ENCODE measurements at regions not wholly inside any gene's neighbourhood (a gene's known extent, or its start where the extent isn't known, plus 50 kb on each side); places are given as distances from the start of the nearest gene placed in this dataset.
"Not testable (repeated sequence)": the region's sequence is repeated elsewhere in the genome, so short reads cannot be mapped to it uniquely, and the experiment has no call there.

GRCh38 chr4:31023742-31024141 lies 303.6 kb downstream of the PCDH7 start:
- Histone ChIP-seq H2AFZ (ENCODE audit: low read depth, low read length) (no peak overlapping the region), H3K36me3 (ENCODE audit: control insufficient read depth in 1 of 2, insufficient read depth in 2 of 2, low read depth in 1 of 2, low read length in 2 of 2) (no peaks in the 10 kb centered on the region), H2BK120ac (ENCODE audit: low read depth, low read length) (no peak overlapping the region), H2BK5ac (ENCODE audit: low read depth, low read length, poor library complexity, severe bottlenecking) (no peak overlapping the region), H3K18ac (ENCODE audit: low read depth in 1 of 2, low read length in 2 of 2) (no peak overlapping the region), H3K23ac (ENCODE audit: low read length in 2 of 2) (no peak overlapping the region), H2AK5ac (ENCODE audit: low read length, severe bottlenecking) (no peak overlapping the region), H3K27me3 (ENCODE audit: control insufficient read depth in 1 of 2, insufficient read depth in 1 of 2, low read length in 2 of 2) (no peaks in the 10 kb centered on the region), H4K8ac (ENCODE audit: low read length) (no peak overlapping the region), H3K9ac (ENCODE audit: low read length) (no peak overlapping the region), H2BK15ac (ENCODE audit: low read depth, poor library complexity, severe bottlenecking) (no peak overlapping the region), H3K27ac (ENCODE audit: low read length, poor library complexity, severe bottlenecking) (no peak overlapping the region), H3K79me1 (replicated peaks; ENCODE audit: low read length, poor library complexity, severe bottlenecking) (no peaks in the 10 kb centered on the region), H3K14ac (ENCODE audit: low read length in 2 of 2) (no peak overlapping the region), H3K4me2 (ENCODE audit: low read length, poor library complexity, severe bottlenecking) (no peak overlapping the region), H4K91ac (ENCODE audit: low read length) (no peak overlapping the region), H2BK12ac (ENCODE audit: low read length in 2 of 2) (no peak overlapping the region), H3K9me3 (ENCODE audit: control insufficient read depth, low read length) (no peaks in the 10 kb centered on the region), H3K4me1 (ENCODE audit: control insufficient read depth, insufficient read depth, low read depth, low read length) (no peaks in the 10 kb centered on the region), H3K4ac (ENCODE audit: low read depth in 1 of 2, low read length in 2 of 2) (no peak overlapping the region), H3K4me3 (ENCODE audit: insufficient read depth in 1 of 2, low read depth in 1 of 2, low read length in 2 of 2) (no peak overlapping the region)
- 88% methylated on average over 2 of the region's 2 CpGs for WGBS
- DNase-seq: no peak

DNA sequence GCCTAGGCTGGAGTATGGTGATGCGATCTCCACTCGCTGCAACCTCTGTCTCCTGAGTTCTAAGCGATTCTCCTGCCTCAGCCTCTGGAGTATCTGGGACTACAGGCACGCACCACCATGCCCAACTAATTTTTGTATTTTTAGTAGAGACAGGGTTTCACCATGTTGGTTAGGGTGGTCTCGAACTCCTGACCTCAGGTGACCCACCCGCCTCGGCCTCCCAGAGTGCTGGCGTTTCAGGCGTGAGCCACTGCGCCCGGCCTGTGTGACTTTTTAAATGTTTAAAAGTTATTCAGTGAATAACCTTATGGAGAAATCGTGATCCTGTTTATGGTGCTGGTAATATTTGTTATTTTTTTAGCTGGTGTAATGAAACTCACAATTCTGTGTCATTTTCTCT lies 304.6 kb downstream of the PCDH7 start:
- not testable (repeated sequence) for H3K4me2 ChIP-seq (ENCODE audit: low read length, poor library complexity, severe bottlenecking); H4K91ac ChIP-seq (ENCODE audit: low read length); H3K9me3 ChIP-seq (ENCODE audit: control insufficient read depth, low read length); H3K14ac ChIP-seq (ENCODE audit: low read length in 2 of 2); H3K36me3 ChIP-seq (ENCODE audit: control insufficient read depth in 1 of 2, insufficient read depth in 2 of 2, low read depth in 1 of 2, low read length in 2 of 2); H3K79me1 ChIP-seq (replicated peaks; ENCODE audit: low read length, poor library complexity, severe bottlenecking); H2AK5ac ChIP-seq (ENCODE audit: low read length, severe bottlenecking); H4K8ac ChIP-seq (ENCODE audit: low read length); H3K27me3 ChIP-seq (ENCODE audit: control insufficient read depth in 1 of 2, insufficient read depth in 1 of 2, low read length in 2 of 2); H2AFZ ChIP-seq (ENCODE audit: low read depth, low read length); H3K9ac ChIP-seq (ENCODE audit: low read length); H3K23ac ChIP-seq (ENCODE audit: low read length in 2 of 2); H2BK12ac ChIP-seq (ENCODE audit: low read length in 2 of 2); H3K4ac ChIP-seq (ENCODE audit: low read depth in 1 of 2, low read length in 2 of 2); H3K4me1 ChIP-seq (ENCODE audit: control insufficient read depth, insufficient read depth, low read depth, low read length); H2BK15ac ChIP-seq (ENCODE audit: low read depth, poor library complexity, severe bottlenecking); H2BK120ac ChIP-seq (ENCODE audit: low read depth, low read length); H3K27ac ChIP-seq (ENCODE audit: low read length, poor library complexity, severe bottlenecking); H3K18ac ChIP-seq (ENCODE audit: low read depth in 1 of 2, low read length in 2 of 2); H2BK5ac ChIP-seq (ENCODE audit: low read depth, low read length, poor library complexity, severe bottlenecking); H3K4me3 ChIP-seq (ENCODE audit: insufficient read depth in 1 of 2, low read depth in 1 of 2, low read length in 2 of 2); DNase-seq
- WGBS: 99% methylated on average over 11 of the region's 12 CpGs

DNA sequence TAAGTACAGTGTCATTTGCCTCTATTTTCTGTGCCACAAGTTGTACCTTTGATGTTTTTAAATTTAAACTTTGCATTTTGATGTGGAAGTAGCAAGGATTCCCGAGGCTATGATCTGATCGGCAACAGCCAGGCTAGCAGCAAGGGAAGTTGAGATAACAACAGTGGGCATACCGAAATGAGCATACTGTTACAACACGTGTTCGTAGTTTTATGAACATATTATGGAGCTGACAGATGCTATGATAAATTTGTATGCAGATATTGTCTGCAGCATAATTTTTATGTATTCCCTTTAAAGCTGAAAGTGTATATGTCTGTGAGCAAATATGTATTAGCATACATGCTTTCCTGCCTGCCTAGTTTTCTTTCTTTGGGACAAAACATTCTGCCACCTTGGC lies 306.1 kb downstream of the PCDH7 start:
- no peak overlapping the region for H2AFZ ChIP-seq (ENCODE audit: low read depth, low read length)
- H3K23ac ChIP-seq (ENCODE audit: low read length in 2 of 2): no peak overlapping the region
- H3K79me1 ChIP-seq (replicated peaks; ENCODE audit: low read length, poor library complexity, severe bottlenecking): no peaks in the 10 kb centered on the region
- H4K8ac ChIP-seq (ENCODE audit: low read length): no peak overlapping the region
- H3K9ac ChIP-seq (ENCODE audit: low read length): no peak overlapping the region
- no peaks in the 10 kb centered on the region for H3K4me1 ChIP-seq (ENCODE audit: control insufficient read depth, insufficient read depth, low read depth, low read length)
- no peak overlapping the region for H2AK5ac ChIP-seq (ENCODE audit: low read length, severe bottlenecking)
- no peak overlapping the region for H3K4me2 ChIP-seq (ENCODE audit: low read length, poor library complexity, severe bottlenecking)
- no peak overlapping the region for H4K91ac ChIP-seq (ENCODE audit: low read length)
- no peak overlapping the region for H3K4me3 ChIP-seq (ENCODE audit: insufficient read depth in 1 of 2, low read depth in 1 of 2, low read length in 2 of 2)
- no peak overlapping the region for H3K14ac ChIP-seq (ENCODE audit: low read length in 2 of 2)
- WGBS: 98% methylated on average over 5 of the region's 5 CpGs
- H2BK12ac ChIP-seq (ENCODE audit: low read length in 2 of 2): no peak overlapping the region
- no peak overlapping the region for H3K27ac ChIP-seq (ENCODE audit: low read length, poor library complexity, severe bottlenecking)
- no peaks in the 10 kb centered on the region for H3K36me3 ChIP-seq (ENCODE audit: control insufficient read depth in 1 of 2, insufficient read depth in 2 of 2, low read depth in 1 of 2, low read length in 2 of 2)
- DNase-seq: no peak
- no peak overlapping the region for H3K18ac ChIP-seq (ENCODE audit: low read depth in 1 of 2, low read length in 2 of 2)
- H3K9me3 ChIP-seq (ENCODE audit: control insufficient read depth, low read length): no peaks in the 10 kb centered on the region
- no peak overlapping the region for H2BK120ac ChIP-seq (ENCODE audit: low read depth, low read length)
- no peaks in the 10 kb centered on the region for H3K27me3 ChIP-seq (ENCODE audit: control insufficient read depth in 1 of 2, insufficient read depth in 1 of 2, low read length in 2 of 2)
- no peak overlapping the region for H3K4ac ChIP-seq (ENCODE audit: low read depth in 1 of 2, low read length in 2 of 2)
- no peak overlapping the region for H2BK15ac ChIP-seq (ENCODE audit: low read depth, poor library complexity, severe bottlenecking)
- H2BK5ac ChIP-seq (ENCODE audit: low read depth, low read length, poor library complexity, severe bottlenecking): no peak overlapping the region

GRCh38 chr4:31034550-31034949 lies 314.4 kb downstream of the PCDH7 start:
- no peak overlapping the region for H2AK5ac ChIP-seq (ENCODE audit: low read length, severe bottlenecking)
- no peaks in the 10 kb centered on the region for H3K36me3 ChIP-seq (ENCODE audit: control insufficient read depth in 1 of 2, insufficient read depth in 2 of 2, low read depth in 1 of 2, low read length in 2 of 2)
- no peak overlapping the region for H2BK5ac ChIP-seq (ENCODE audit: low read depth, low read length, poor library complexity, severe bottlenecking)
- no peak overlapping the region for H2BK12ac ChIP-seq (ENCODE audit: low read length in 2 of 2)
- H2BK15ac ChIP-seq (ENCODE audit: low read depth, poor library complexity, severe bottlenecking): no peak overlapping the region
- no peaks in the 10 kb centered on the region for H3K9me3 ChIP-seq (ENCODE audit: control insufficient read depth, low read length)
- no peak overlapping the region for H2AFZ ChIP-seq (ENCODE audit: low read depth, low read length)
- 100% methylated on average over 1 of the region's 3 CpGs for WGBS
- H3K27ac ChIP-seq (ENCODE audit: low read length, poor library complexity, severe bottlenecking): no peak overlapping the region
- no peak for DNase-seq
- no peak overlapping the region for H4K8ac ChIP-seq (ENCODE audit: low read length)
- no peak overlapping the region for H3K9ac ChIP-seq (ENCODE audit: low read length)
- H3K79me1 ChIP-seq (replicated peaks; ENCODE audit: low read length, poor library complexity, severe bottlenecking): no peaks in the 10 kb centered on the region
- no peak overlapping the region for H3K18ac ChIP-seq (ENCODE audit: low read depth in 1 of 2, low read length in 2 of 2)
- no peak overlapping the region for H3K4me2 ChIP-seq (ENCODE audit: low read length, poor library complexity, severe bottlenecking)
- no peaks in the 10 kb centered on the region for H3K27me3 ChIP-seq (ENCODE audit: control insufficient read depth in 1 of 2, insufficient read depth in 1 of 2, low read length in 2 of 2)
- no peak overlapping the region for H3K14ac ChIP-seq (ENCODE audit: low read length in 2 of 2)
- no peak overlapping the region for H3K4me3 ChIP-seq (ENCODE audit: insufficient read depth in 1 of 2, low read depth in 1 of 2, low read length in 2 of 2)
- no peak overlapping the region for H2BK120ac ChIP-seq (ENCODE audit: low read depth, low read length)
- no peak overlapping the region for H3K4ac ChIP-seq (ENCODE audit: low read depth in 1 of 2, low read length in 2 of 2)
- H3K23ac ChIP-seq (ENCODE audit: low read length in 2 of 2): no peak overlapping the region
- no peak overlapping the region for H4K91ac ChIP-seq (ENCODE audit: low read length)
- no peaks in the 10 kb centered on the region for H3K4me1 ChIP-seq (ENCODE audit: control insufficient read depth, insufficient read depth, low read depth, low read length)
